ENCODE measurements at regions not wholly inside any gene's neighbourhood (a gene's known extent, or its start where the extent isn't known, plus 50 kb on each side); places are given as distances from the start of the nearest gene placed in this dataset.
A peak's percentile ranks its signal among the peaks of the same experiment; 100 is the strongest.

- H4K8ac ChIP-seq (ENCODE audit: low read length) = no peak overlapping the region
- no peak overlapping the region for H2AK5ac ChIP-seq (ENCODE audit: low read length, severe bottlenecking)
- no peak overlapping the region for H2AFZ ChIP-seq (ENCODE audit: low read depth, low read length)
- no peak overlapping the region for H3K4ac ChIP-seq (ENCODE audit: low read depth in 1 of 2, low read length in 2 of 2)
- H2BK5ac ChIP-seq (ENCODE audit: low read depth, low read length, poor library complexity, severe bottlenecking) = no peak overlapping the region
- no peaks in the 10 kb centered on the region for H3K27me3 ChIP-seq (ENCODE audit: control insufficient read depth in 1 of 2, insufficient read depth in 1 of 2, low read length in 2 of 2)
- no peak overlapping the region for H3K23ac ChIP-seq (ENCODE audit: low read length in 2 of 2)
- H3K14ac ChIP-seq (ENCODE audit: low read length in 2 of 2) = no peak overlapping the region
- H2BK15ac ChIP-seq (ENCODE audit: low read depth, poor library complexity, severe bottlenecking) = no peak overlapping the region
- H4K91ac ChIP-seq (ENCODE audit: low read length) = no peak overlapping the region
- no peaks in the 10 kb centered on the region for H3K4me1 ChIP-seq (ENCODE audit: control insufficient read depth, insufficient read depth, low read depth, low read length)
- H3K9me3 ChIP-seq (ENCODE audit: control insufficient read depth, low read length) = peaks cover 14% of the 10 kb centered on the region
- no peak overlapping the region for H3K4me2 ChIP-seq (ENCODE audit: low read length, poor library complexity, severe bottlenecking)
- no peak for DNase-seq
- H3K36me3 ChIP-seq (ENCODE audit: control insufficient read depth in 1 of 2, insufficient read depth in 2 of 2, low read depth in 1 of 2, low read length in 2 of 2) = no peaks in the 10 kb centered on the region
- no peak overlapping the region for H3K27ac ChIP-seq (ENCODE audit: low read length, poor library complexity, severe bottlenecking)
- 77% methylated on average over 3 of the region's 3 CpGs for WGBS
- no peak overlapping the region for H3K18ac ChIP-seq (ENCODE audit: low read depth in 1 of 2, low read length in 2 of 2)
- no peaks in the 10 kb centered on the region for H3K79me1 ChIP-seq (replicated peaks; ENCODE audit: low read length, poor library complexity, severe bottlenecking)
- no peak overlapping the region for H3K4me3 ChIP-seq (ENCODE audit: insufficient read depth in 1 of 2, low read depth in 1 of 2, low read length in 2 of 2)
- H2BK12ac ChIP-seq (ENCODE audit: low read length in 2 of 2) = no peak overlapping the region
- no peak overlapping the region for H3K9ac ChIP-seq (ENCODE audit: low read length)
- H2BK120ac ChIP-seq (ENCODE audit: low read depth, low read length) = no peak overlapping the region
These were observed 133.1 kb upstream of the FBXO11 start for GRCh38 chr2:48039209-48039990.

- DNase-seq = no peak
- Histone ChIP-seq H3K14ac (ENCODE audit: low read length in 2 of 2) (no peak overlapping the region), H3K4ac (ENCODE audit: low read depth in 1 of 2, low read length in 2 of 2) (no peak overlapping the region), H2BK15ac (ENCODE audit: low read depth, poor library complexity, severe bottlenecking) (no peak overlapping the region), H4K91ac (ENCODE audit: low read length) (no peak overlapping the region), H3K9me3 (ENCODE audit: control insufficient read depth, low read length) (peaks cover 5% of the 10 kb centered on the region), H2BK12ac (ENCODE audit: low read length in 2 of 2) (no peak overlapping the region), H3K27me3 (ENCODE audit: control insufficient read depth in 1 of 2, insufficient read depth in 1 of 2, low read length in 2 of 2) (no peaks in the 10 kb centered on the region), H3K4me2 (ENCODE audit: low read length, poor library complexity, severe bottlenecking) (no peak overlapping the region), H2BK5ac (ENCODE audit: low read depth, low read length, poor library complexity, severe bottlenecking) (no peak overlapping the region), H3K9ac (ENCODE audit: low read length) (no peak overlapping the region), H3K36me3 (ENCODE audit: control insufficient read depth in 1 of 2, insufficient read depth in 2 of 2, low read depth in 1 of 2, low read length in 2 of 2) (no peaks in the 10 kb centered on the region), H2AK5ac (ENCODE audit: low read length, severe bottlenecking) (no peak overlapping the region), H2AFZ (ENCODE audit: low read depth, low read length) (no peak overlapping the region), H3K23ac (ENCODE audit: low read length in 2 of 2) (no peak overlapping the region), H3K18ac (ENCODE audit: low read depth in 1 of 2, low read length in 2 of 2) (no peak overlapping the region), H3K4me1 (ENCODE audit: control insufficient read depth, insufficient read depth, low read depth, low read length) (no peaks in the 10 kb centered on the region), H3K79me1 (replicated peaks; ENCODE audit: low read length, poor library complexity, severe bottlenecking) (no peaks in the 10 kb centered on the region), H4K8ac (ENCODE audit: low read length) (no peak overlapping the region), H3K4me3 (ENCODE audit: insufficient read depth in 1 of 2, low read depth in 1 of 2, low read length in 2 of 2) (no peak overlapping the region), H2BK120ac (ENCODE audit: low read depth, low read length) (no peak overlapping the region), H3K27ac (ENCODE audit: low read length, poor library complexity, severe bottlenecking) (no peak overlapping the region)
- 35% methylated on average over 3 of the region's 4 CpGs for WGBS
These were observed 136.9 kb upstream of the FBXO11 start for GRCh38 chr2:48043131-48043700.

- H3K4me1 ChIP-seq (ENCODE audit: control insufficient read depth, insufficient read depth, low read depth, low read length) = no peaks in the 10 kb centered on the region
- WGBS = 54% methylated on average over 2 of the region's 3 CpGs
These were observed 137.4 kb upstream of the FBXO11 start for GRCh38 chr2:48043746-48044145.

GRCh38 chr2:48045613-48046012, 139.3 kb upstream of the FBXO11 start:
- Histone ChIP-seq H3K4me2 (ENCODE audit: low read length, poor library complexity, severe bottlenecking) (no peak overlapping the region), H2AFZ (ENCODE audit: low read depth, low read length) (no peak overlapping the region)
- no CpG with 5 or more reads among the region's 1 CpG for WGBS

More at GRCh38 chr2:48043746-48044145, 137.4 kb upstream of the FBXO11 start:
- Histone ChIP-seq H3K27me3 (ENCODE audit: control insufficient read depth in 1 of 2, insufficient read depth in 1 of 2, low read length in 2 of 2) (no peaks in the 10 kb centered on the region), H3K4me2 (ENCODE audit: low read length, poor library complexity, severe bottlenecking) (no peak overlapping the region), H3K9me3 (ENCODE audit: control insufficient read depth, low read length) (peaks cover 5% of the 10 kb centered on the region), H3K18ac (ENCODE audit: low read depth in 1 of 2, low read length in 2 of 2) (no peak overlapping the region), H4K91ac (ENCODE audit: low read length) (no peak overlapping the region), H3K23ac (ENCODE audit: low read length in 2 of 2) (no peak overlapping the region), H3K9ac (ENCODE audit: low read length) (no peak overlapping the region), H2AFZ (ENCODE audit: low read depth, low read length) (no peak overlapping the region), H3K4me3 (ENCODE audit: insufficient read depth in 1 of 2, low read depth in 1 of 2, low read length in 2 of 2) (no peak overlapping the region), H3K36me3 (ENCODE audit: control insufficient read depth in 1 of 2, insufficient read depth in 2 of 2, low read depth in 1 of 2, low read length in 2 of 2) (no peaks in the 10 kb centered on the region), H2BK15ac (ENCODE audit: low read depth, poor library complexity, severe bottlenecking) (no peak overlapping the region), H4K8ac (ENCODE audit: low read length) (no peak overlapping the region), H2BK120ac (ENCODE audit: low read depth, low read length) (no peak overlapping the region), H2BK5ac (ENCODE audit: low read depth, low read length, poor library complexity, severe bottlenecking) (no peak overlapping the region), H3K79me1 (replicated peaks; ENCODE audit: low read length, poor library complexity, severe bottlenecking) (no peaks in the 10 kb centered on the region), H3K14ac (ENCODE audit: low read length in 2 of 2) (no peak overlapping the region), H3K27ac (ENCODE audit: low read length, poor library complexity, severe bottlenecking) (no peak overlapping the region), H2AK5ac (ENCODE audit: low read length, severe bottlenecking) (no peak overlapping the region), H2BK12ac (ENCODE audit: low read length in 2 of 2) (no peak overlapping the region), H3K4ac (ENCODE audit: low read depth in 1 of 2, low read length in 2 of 2) (no peak overlapping the region)
- DNase-seq = peak; percentile 6

More at GRCh38 chr2:48045613-48046012, 139.3 kb upstream of the FBXO11 start:
- no peak overlapping the region for H3K9ac ChIP-seq (ENCODE audit: low read length)
- no peak overlapping the region for H2BK15ac ChIP-seq (ENCODE audit: low read depth, poor library complexity, severe bottlenecking)
- no peak for DNase-seq
- no peak overlapping the region for H3K18ac ChIP-seq (ENCODE audit: low read depth in 1 of 2, low read length in 2 of 2)
- no peak overlapping the region for H2AK5ac ChIP-seq (ENCODE audit: low read length, severe bottlenecking)
- no peaks in the 10 kb centered on the region for H3K36me3 ChIP-seq (ENCODE audit: control insufficient read depth in 1 of 2, insufficient read depth in 2 of 2, low read depth in 1 of 2, low read length in 2 of 2)
- H3K27me3 ChIP-seq (ENCODE audit: control insufficient read depth in 1 of 2, insufficient read depth in 1 of 2, low read length in 2 of 2) = no peaks in the 10 kb centered on the region
- H3K4ac ChIP-seq (ENCODE audit: low read depth in 1 of 2, low read length in 2 of 2) = no peak overlapping the region
- H2BK12ac ChIP-seq (ENCODE audit: low read length in 2 of 2) = no peak overlapping the region
- H4K8ac ChIP-seq (ENCODE audit: low read length) = no peak overlapping the region
- H3K14ac ChIP-seq (ENCODE audit: low read length in 2 of 2) = no peak overlapping the region
- no peaks in the 10 kb centered on the region for H3K79me1 ChIP-seq (replicated peaks; ENCODE audit: low read length, poor library complexity, severe bottlenecking)
- no peak overlapping the region for H3K23ac ChIP-seq (ENCODE audit: low read length in 2 of 2)
- H3K27ac ChIP-seq (ENCODE audit: low read length, poor library complexity, severe bottlenecking) = no peak overlapping the region
- H3K4me3 ChIP-seq (ENCODE audit: insufficient read depth in 1 of 2, low read depth in 1 of 2, low read length in 2 of 2) = no peak overlapping the region
- H2BK5ac ChIP-seq (ENCODE audit: low read depth, low read length, poor library complexity, severe bottlenecking) = no peak overlapping the region
- H3K9me3 ChIP-seq (ENCODE audit: control insufficient read depth, low read length) = peaks cover 5% of the 10 kb centered on the region
- no peaks in the 10 kb centered on the region for H3K4me1 ChIP-seq (ENCODE audit: control insufficient read depth, insufficient read depth, low read depth, low read length)
- no peak overlapping the region for H4K91ac ChIP-seq (ENCODE audit: low read length)
- H2BK120ac ChIP-seq (ENCODE audit: low read depth, low read length) = no peak overlapping the region

Data from mesenchymal stem cell (in vitro differentiated cells and primary cell).